Suprapubic skin (tissue), 4 donors: ENCODE measurements at regions not wholly inside any gene's neighbourhood (a gene's known extent, or its start where the extent isn't known, plus 50 kb on each side); places are given as distances from the start of the nearest gene placed in this dataset.

Experiments
- DNase-seq, 2 donors: peaks; one replicate each; pipeline ENCODE4 v3.0.0-alpha.2; 2019; ENCODE audit warnings: low spot score in 2 of 2
- H3K27ac ChIP-seq: fragments of 200-600 bp; sonication (generic); one replicate; pipeline ENCODE4 v1.5.1; 2019
- H3K27me3 ChIP-seq: fragments of 200-600 bp; sonication (generic); one replicate; pipeline ENCODE4 v1.5.1; 2019
- H3K36me3 ChIP-seq: fragments of 200-600 bp; sonication (generic); one replicate; pipeline ENCODE4 v1.5.1; 2019
- H3K4me1 ChIP-seq: fragments of 200-600 bp; sonication (generic); one replicate; pipeline ENCODE4 v1.5.1; 2019
- H3K4me3 ChIP-seq: fragments of 200-600 bp; sonication (generic); one replicate; pipeline ENCODE4 v1.5.1; 2019; ENCODE audit warnings: mild to moderate bottlenecking
- H3K9me3 ChIP-seq: fragments of 200-600 bp; sonication (generic); one replicate; pipeline ENCODE4 v1.5.1; 2019
- EP300 ChIP-seq: sonication (generic); formaldehyde crosslinking; IDR thresholded peaks from one replicate; pipeline ENCODE4 v1.6.1; 2017; ENCODE audit warnings: antibody characterized with exemption
- POLR2A ChIP-seq, 2 donors: fragments of 450-650 bp; IDR thresholded peaks; one replicate each; pipeline ENCODE4 v1.6.1; 2017; ENCODE audit warnings: antibody characterized with exemption in 2 of 2, mild to moderate bottlenecking in 2 of 2, moderate library complexity in 2 of 2
- POLR2AphosphoS5 ChIP-seq, 3 donors: sonication (generic); formaldehyde crosslinking; IDR thresholded peaks; one replicate each; pipeline ENCODE4 v1.6.1; 2017; ENCODE audit warnings: antibody characterized with exemption in 3 of 3
- WGBS: methylation state at CpG from one replicate; pipeline ENCODE4 v1.1.5; 2018; 5-methylcytosine and 5-hydroxymethylcytosine counted together
- TF ChIP-seq, protein P1 (sequence below), 2 donors: fragments of 200-600 bp in 1 of 2; fragments of 450-650 bp in 1 of 2; sonication (generic) in 1 of 2; IDR thresholded peaks; one replicate each; pipeline ENCODE4 v1.5.1; 2016 to 2019; ENCODE audit warnings: antibody characterized with exemption in 2 of 2, mild to moderate bottlenecking in 1 of 2, moderate library complexity in 1 of 2

- H3K4me1 ChIP-seq = no peaks in the 10 kb centered on the region
- H3K27me3 ChIP-seq = no peaks in the 10 kb centered on the region
- no peak overlapping the region for H3K4me3 ChIP-seq
- DNase-seq = no peak
- H3K27ac ChIP-seq = no peak overlapping the region
- TF ChIP-seq POLR2A (IDR thresholded peaks at IDR 0.05) (no peak), POLR2AphosphoS5 (IDR thresholded peaks at IDR 0.05) (no peak), EP300 (no peak)
- TF ChIP-seq, protein P1, sequence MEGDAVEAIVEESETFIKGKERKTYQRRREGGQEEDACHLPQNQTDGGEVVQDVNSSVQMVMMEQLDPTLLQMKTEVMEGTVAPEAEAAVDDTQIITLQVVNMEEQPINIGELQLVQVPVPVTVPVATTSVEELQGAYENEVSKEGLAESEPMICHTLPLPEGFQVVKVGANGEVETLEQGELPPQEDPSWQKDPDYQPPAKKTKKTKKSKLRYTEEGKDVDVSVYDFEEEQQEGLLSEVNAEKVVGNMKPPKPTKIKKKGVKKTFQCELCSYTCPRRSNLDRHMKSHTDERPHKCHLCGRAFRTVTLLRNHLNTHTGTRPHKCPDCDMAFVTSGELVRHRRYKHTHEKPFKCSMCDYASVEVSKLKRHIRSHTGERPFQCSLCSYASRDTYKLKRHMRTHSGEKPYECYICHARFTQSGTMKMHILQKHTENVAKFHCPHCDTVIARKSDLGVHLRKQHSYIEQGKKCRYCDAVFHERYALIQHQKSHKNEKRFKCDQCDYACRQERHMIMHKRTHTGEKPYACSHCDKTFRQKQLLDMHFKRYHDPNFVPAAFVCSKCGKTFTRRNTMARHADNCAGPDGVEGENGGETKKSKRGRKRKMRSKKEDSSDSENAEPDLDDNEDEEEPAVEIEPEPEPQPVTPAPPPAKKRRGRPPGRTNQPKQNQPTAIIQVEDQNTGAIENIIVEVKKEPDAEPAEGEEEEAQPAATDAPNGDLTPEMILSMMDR (IDR thresholded peaks at IDR 0.05) = no peak
- H3K36me3 ChIP-seq = no peaks in the 10 kb centered on the region
- no peaks in the 10 kb centered on the region for H3K9me3 ChIP-seq
- WGBS = 100% methylated on average over 2 of the region's 2 CpGs
These were observed 338.1 kb downstream of the TGFB2 start for GRCh38 chr1:218683242-218683641.

GRCh38 chr1:218686258-218686657 is 341.1 kb downstream of the TGFB2 start:
- H3K9me3 ChIP-seq = no peaks in the 10 kb centered on the region
- TF ChIP-seq POLR2A (IDR thresholded peaks at IDR 0.05) = no peak
- TF ChIP-seq, protein P1 (IDR thresholded peaks at IDR 0.05) = no peak
- no peak for TF ChIP-seq EP300
- TF ChIP-seq POLR2AphosphoS5 (IDR thresholded peaks at IDR 0.05) = no peak
- no peaks in the 10 kb centered on the region for H3K27me3 ChIP-seq
- no peaks in the 10 kb centered on the region for H3K4me1 ChIP-seq
- no peak for DNase-seq
- H3K27ac ChIP-seq = no peak overlapping the region
- H3K36me3 ChIP-seq = no peaks in the 10 kb centered on the region
- H3K4me3 ChIP-seq = no peak overlapping the region

- no peaks in the 10 kb centered on the region for H3K4me1 ChIP-seq
- WGBS = 89% methylated on average over 1 of the region's 1 CpG
- no peaks in the 10 kb centered on the region for H3K36me3 ChIP-seq
- TF ChIP-seq POLR2AphosphoS5 (IDR thresholded peaks at IDR 0.05) (no peak), POLR2A (IDR thresholded peaks at IDR 0.05) (no peak), EP300 (no peak)
- TF ChIP-seq, protein P1 (IDR thresholded peaks at IDR 0.05) = no peak
- no peaks in the 10 kb centered on the region for H3K9me3 ChIP-seq
- no peak overlapping the region for H3K27ac ChIP-seq
- DNase-seq = no peak
- no peak overlapping the region for H3K4me3 ChIP-seq
- H3K27me3 ChIP-seq = no peaks in the 10 kb centered on the region
These were observed 341.6 kb downstream of the TGFB2 start for GRCh38 chr1:218686761-218687160.

DNA sequence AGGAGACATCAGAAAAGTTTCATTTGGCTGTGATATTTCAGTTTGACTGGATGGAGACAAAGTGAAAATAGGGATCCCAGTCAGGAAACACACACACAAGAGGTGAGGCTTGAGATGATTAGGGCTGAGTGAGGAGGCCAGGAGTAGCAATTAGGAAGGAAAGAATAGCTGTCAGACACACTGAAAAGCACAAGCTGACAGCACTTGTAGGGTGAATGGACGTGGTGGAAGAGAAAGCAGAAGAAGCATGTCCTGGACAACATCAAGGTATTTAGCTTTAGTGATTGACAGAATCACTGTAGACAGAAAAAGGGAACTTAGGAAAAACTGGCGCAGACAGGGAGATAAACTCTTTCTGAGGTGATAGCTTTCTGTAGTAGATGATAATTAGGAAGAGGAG is 347.7 kb downstream of the TGFB2 start:
- no peak for DNase-seq
- Histone ChIP-seq H3K9me3 (no peaks in the 10 kb centered on the region), H3K36me3 (no peaks in the 10 kb centered on the region), H3K4me3 (no peak overlapping the region), H3K27ac (no peak overlapping the region), H3K27me3 (no peaks in the 10 kb centered on the region), H3K4me1 (no peaks in the 10 kb centered on the region)
- 83% methylated on average over 2 of the region's 2 CpGs for WGBS
- TF ChIP-seq, protein P1 (IDR thresholded peaks at IDR 0.05) = no peak
- TF ChIP-seq EP300 = no peak
- TF ChIP-seq POLR2A (IDR thresholded peaks at IDR 0.05) = no peak

GRCh38 chr1:218693599-218693998 is 348.5 kb downstream of the TGFB2 start:
- TF ChIP-seq POLR2A (IDR thresholded peaks at IDR 0.05) (no peak), EP300 (no peak), POLR2AphosphoS5 (IDR thresholded peaks at IDR 0.05) (no peak)
- TF ChIP-seq, protein P1 (IDR thresholded peaks at IDR 0.05) = no peak

More at GRCh38 chr1:218693599-218693998, 348.5 kb downstream of the TGFB2 start:
- no peak for DNase-seq
- H3K9me3 ChIP-seq = no peaks in the 10 kb centered on the region
- H3K27me3 ChIP-seq = no peaks in the 10 kb centered on the region
- H3K36me3 ChIP-seq = no peaks in the 10 kb centered on the region
- no peak overlapping the region for H3K4me3 ChIP-seq
- no peak overlapping the region for H3K27ac ChIP-seq
- 77% methylated on average over 2 of the region's 2 CpGs for WGBS
- no peaks in the 10 kb centered on the region for H3K4me1 ChIP-seq
